22Rv1 (cell line): ENCODE measurements at regions not wholly inside any gene's neighbourhood (a gene's known extent, or its start where the extent isn't known, plus 50 kb on each side); places are given as distances from the start of the nearest gene placed in this dataset.

Experiments
- CTCF ChIP-seq: fragments of 450-650 bp; IDR thresholded peaks from 2 replicates; pipeline ENCODE4 v1.5.1; 2017; ENCODE audit warnings: mild to moderate bottlenecking
- ZFX ChIP-seq: fragments of 450-650 bp; IDR thresholded peaks from 2 replicates; pipeline ENCODE4 v1.6.1; 2017; ENCODE audit warnings: antibody characterized with exemption, borderline replicate concordance

DNA sequence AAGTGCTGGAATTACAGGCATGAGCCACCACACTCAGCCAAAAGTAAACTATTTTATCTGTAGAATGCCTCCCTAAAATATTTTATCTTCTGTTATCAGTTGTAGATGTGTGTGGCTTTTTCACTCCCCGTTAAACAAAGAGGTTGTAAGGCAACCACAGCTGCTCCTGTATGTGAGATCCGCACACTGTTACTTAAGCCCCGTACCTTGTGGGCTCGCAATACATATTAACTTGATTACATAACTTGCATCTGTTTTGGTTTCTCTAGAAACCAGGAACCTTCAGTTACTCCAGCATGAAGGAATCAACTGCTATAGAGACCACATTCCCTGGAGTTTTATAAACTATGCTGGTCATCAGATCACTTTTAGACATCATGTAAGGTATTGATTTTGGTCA, 420.1 kb upstream of the SLC35B3 start:
- TF ChIP-seq CTCF (no peak), ZFX (no peak)
